ENCODE measurements at regions not wholly inside any gene's neighbourhood (a gene's known extent, or its start where the extent isn't known, plus 50 kb on each side); places are given as distances from the start of the nearest gene placed in this dataset.

DNA sequence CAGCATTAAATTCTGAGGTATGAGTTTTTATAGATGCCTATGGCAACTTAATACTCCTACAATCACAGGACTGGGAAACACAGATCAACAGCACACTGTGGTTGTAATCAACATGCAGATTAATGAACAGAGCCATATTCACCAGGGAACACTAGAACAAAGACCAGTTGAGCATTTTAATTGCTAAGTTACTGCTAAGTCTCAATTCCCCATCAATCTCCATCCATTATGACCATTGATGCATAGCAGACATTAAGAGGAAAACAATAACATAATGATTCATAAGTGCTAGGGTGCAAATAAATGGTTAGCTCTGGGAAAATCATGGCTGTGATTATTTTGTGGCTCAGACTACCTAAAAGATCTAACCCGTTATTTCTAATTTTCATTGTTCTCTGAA is 505.6 kb downstream of the TRHDE start:
- Histone ChIP-seq H3K4me3 (ENCODE audit: low read length, poor library complexity, severe bottlenecking) (no peak overlapping the region), H4K20me1 (ENCODE audit: insufficient read depth, low read length, poor library complexity, severe bottlenecking) (no peaks in the 10 kb centered on the region), H3K36me3 (ENCODE audit: insufficient read depth, low read length) (no peaks in the 10 kb centered on the region), H3K9me3 (ENCODE audit: insufficient read depth, low read depth, low read length) (no peaks in the 10 kb centered on the region), H3K4me2 (ENCODE audit: low read depth, low read length, poor library complexity, severe bottlenecking) (no peak overlapping the region), H3K9ac (ENCODE audit: low read depth, low read length, poor library complexity, severe bottlenecking) (no peak overlapping the region), H3K9me2 (replicated peaks; ENCODE audit: low read depth, low read length) (no peaks in the 10 kb centered on the region), H3K27me3 (ENCODE audit: insufficient read depth, low read length, poor library complexity, severe bottlenecking) (no peaks in the 10 kb centered on the region), H3K4me1 (ENCODE audit: insufficient read depth, low read length, poor library complexity, severe bottlenecking) (no peaks in the 10 kb centered on the region), H2AFZ (ENCODE audit: low read length) (no peak overlapping the region), H3K79me2 (ENCODE audit: insufficient read depth, low read length) (no peaks in the 10 kb centered on the region), H3F3A (ENCODE audit: low read depth) (no peaks in the 10 kb centered on the region)
- TF ChIP-seq, protein P1, sequence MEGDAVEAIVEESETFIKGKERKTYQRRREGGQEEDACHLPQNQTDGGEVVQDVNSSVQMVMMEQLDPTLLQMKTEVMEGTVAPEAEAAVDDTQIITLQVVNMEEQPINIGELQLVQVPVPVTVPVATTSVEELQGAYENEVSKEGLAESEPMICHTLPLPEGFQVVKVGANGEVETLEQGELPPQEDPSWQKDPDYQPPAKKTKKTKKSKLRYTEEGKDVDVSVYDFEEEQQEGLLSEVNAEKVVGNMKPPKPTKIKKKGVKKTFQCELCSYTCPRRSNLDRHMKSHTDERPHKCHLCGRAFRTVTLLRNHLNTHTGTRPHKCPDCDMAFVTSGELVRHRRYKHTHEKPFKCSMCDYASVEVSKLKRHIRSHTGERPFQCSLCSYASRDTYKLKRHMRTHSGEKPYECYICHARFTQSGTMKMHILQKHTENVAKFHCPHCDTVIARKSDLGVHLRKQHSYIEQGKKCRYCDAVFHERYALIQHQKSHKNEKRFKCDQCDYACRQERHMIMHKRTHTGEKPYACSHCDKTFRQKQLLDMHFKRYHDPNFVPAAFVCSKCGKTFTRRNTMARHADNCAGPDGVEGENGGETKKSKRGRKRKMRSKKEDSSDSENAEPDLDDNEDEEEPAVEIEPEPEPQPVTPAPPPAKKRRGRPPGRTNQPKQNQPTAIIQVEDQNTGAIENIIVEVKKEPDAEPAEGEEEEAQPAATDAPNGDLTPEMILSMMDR (conservative IDR thresholded peaks at IDR 0.05; ENCODE audit: low read length), result no peak
- no peak for TF ChIP-seq EZH2phosphoT487 (IDR thresholded peaks at IDR 0.05; ENCODE audit: borderline replicate concordance)

DNA sequence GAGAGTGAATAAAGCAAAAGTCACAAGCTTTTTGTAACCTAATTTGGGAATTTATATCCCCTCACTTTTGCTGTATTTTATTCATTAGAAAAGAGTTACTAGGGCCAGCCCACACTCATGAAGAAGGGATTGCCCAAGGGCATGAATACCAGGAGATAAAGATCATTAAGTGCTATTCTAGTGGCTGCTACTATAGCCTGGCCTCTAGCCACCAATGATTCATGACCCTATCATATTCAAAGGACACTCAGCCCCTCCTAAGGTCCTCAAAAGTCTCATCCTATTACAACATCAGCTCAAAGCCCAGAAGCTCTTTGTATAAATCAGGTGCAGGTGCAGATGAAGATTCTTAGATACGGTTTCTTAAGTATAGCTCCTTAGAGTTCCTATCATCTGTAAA is 518.1 kb downstream of the TRHDE start:
- Histone ChIP-seq H3K36me3 (ENCODE audit: insufficient read depth, low read length) (no peaks in the 10 kb centered on the region), H3F3A (ENCODE audit: low read depth) (no peaks in the 10 kb centered on the region), H3K4me2 (ENCODE audit: low read depth, low read length, poor library complexity, severe bottlenecking) (no peak overlapping the region), H3K79me2 (ENCODE audit: insufficient read depth, low read length) (no peaks in the 10 kb centered on the region), H2AFZ (ENCODE audit: low read length) (no peak overlapping the region), H3K4me1 (ENCODE audit: insufficient read depth, low read length, poor library complexity, severe bottlenecking) (no peaks in the 10 kb centered on the region), H3K9me3 (ENCODE audit: insufficient read depth, low read depth, low read length) (no peaks in the 10 kb centered on the region), H3K4me3 (ENCODE audit: low read length, poor library complexity, severe bottlenecking) (no peak overlapping the region), H3K9ac (ENCODE audit: low read depth, low read length, poor library complexity, severe bottlenecking) (no peak overlapping the region), H4K20me1 (ENCODE audit: insufficient read depth, low read length, poor library complexity, severe bottlenecking) (no peaks in the 10 kb centered on the region), H3K27me3 (ENCODE audit: insufficient read depth, low read length, poor library complexity, severe bottlenecking) (no peaks in the 10 kb centered on the region), H3K9me2 (replicated peaks; ENCODE audit: low read depth, low read length) (no peaks in the 10 kb centered on the region)
- TF ChIP-seq EZH2phosphoT487 (IDR thresholded peaks at IDR 0.05; ENCODE audit: borderline replicate concordance), result no peak
- TF ChIP-seq, protein P1 (conservative IDR thresholded peaks at IDR 0.05; ENCODE audit: low read length), result no peak

GRCh38 chr12:72792889-72793288 is 520.7 kb downstream of the TRHDE start:
- no peaks in the 10 kb centered on the region for H4K20me1 ChIP-seq (ENCODE audit: insufficient read depth, low read length, poor library complexity, severe bottlenecking)
- H3K9ac ChIP-seq (ENCODE audit: low read depth, low read length, poor library complexity, severe bottlenecking), result no peak overlapping the region
- no peaks in the 10 kb centered on the region; the same call in 1 of the 2 replicates for H3K9me3 ChIP-seq (ENCODE audit: insufficient read depth, low read depth, low read length)
- no peaks in the 10 kb centered on the region for H3F3A ChIP-seq (ENCODE audit: low read depth)
- TF ChIP-seq EZH2phosphoT487 (IDR thresholded peaks at IDR 0.05; ENCODE audit: borderline replicate concordance), result no peak
- TF ChIP-seq, protein P1 (conservative IDR thresholded peaks at IDR 0.05; ENCODE audit: low read length), result no peak
- no peaks in the 10 kb centered on the region for H3K36me3 ChIP-seq (ENCODE audit: insufficient read depth, low read length)
- no peaks in the 10 kb centered on the region for H3K4me1 ChIP-seq (ENCODE audit: insufficient read depth, low read length, poor library complexity, severe bottlenecking)
- no peaks in the 10 kb centered on the region for H3K9me2 ChIP-seq (replicated peaks; ENCODE audit: low read depth, low read length)
- H3K27me3 ChIP-seq (ENCODE audit: insufficient read depth, low read length, poor library complexity, severe bottlenecking), result no peaks in the 10 kb centered on the region
- H3K79me2 ChIP-seq (ENCODE audit: insufficient read depth, low read length), result no peaks in the 10 kb centered on the region
- no peak overlapping the region for H2AFZ ChIP-seq (ENCODE audit: low read length)
- H3K4me2 ChIP-seq (ENCODE audit: low read depth, low read length, poor library complexity, severe bottlenecking), result no peak overlapping the region
- no peak overlapping the region for H3K4me3 ChIP-seq (ENCODE audit: low read length, poor library complexity, severe bottlenecking)

Data from Loucy (cell line).